Sigmoid colon (tissue), 6 donors: ENCODE measurements at regions not wholly inside any gene's neighbourhood (a gene's known extent, or its start where the extent isn't known, plus 50 kb on each side); places are given as distances from the start of the nearest gene placed in this dataset.

Experiments
- DNase-seq: peaks from one replicate; pipeline ENCODE4 v3.0.0-alpha.2; 2019
- H3K27ac ChIP-seq, 4 donors: fragments of 200-600 bp; sonication (generic); one replicate each; pipeline ENCODE4 v1.5.1; 2016 to 2019; ENCODE audit warnings: mild to moderate bottlenecking in 1 of 4
- H3K27me3 ChIP-seq, 3 donors: fragments of 200-600 bp; sonication (generic); one replicate each; pipeline ENCODE4 v1.5.1; 2019; ENCODE audit warnings: mild to moderate bottlenecking in 1 of 3
- H3K36me3 ChIP-seq, 4 donors: fragments of 200-600 bp; sonication (generic); one replicate each; pipeline ENCODE4 v1.5.1; 2016 to 2019
- H3K4me1 ChIP-seq, 4 donors: fragments of 200-600 bp; sonication (generic); one replicate each; pipeline ENCODE4 v1.5.1; 2017 to 2019
- H3K4me3 ChIP-seq, 4 donors: fragments of 200-600 bp; sonication (generic); one replicate each; pipeline ENCODE4 v1.5.1; 2017 to 2019; ENCODE audit warnings: mild to moderate bottlenecking in 2 of 4, moderate library complexity in 1 of 4
- H3K9me3 ChIP-seq, 4 donors: fragments of 200-600 bp in 3 of 4; sonication (generic) in 3 of 4; one replicate each; pipeline versions ENCODE4 v1.5.1 to v1.6.1; 2013 to 2019
- EP300 ChIP-seq, 4 donors: sonication (generic); formaldehyde crosslinking; IDR thresholded peaks; one replicate each; pipeline ENCODE4 v1.6.1; 2017; ENCODE audit warnings: antibody characterized with exemption in 4 of 4
- POLR2A ChIP-seq, 2 donors: fragments of 450-650 bp; IDR thresholded peaks; one replicate each; pipeline ENCODE4 v1.6.1; 2016; ENCODE audit warnings: antibody characterized with exemption in 2 of 2, mild to moderate bottlenecking in 2 of 2, moderate library complexity in 2 of 2
- POLR2AphosphoS5 ChIP-seq, 4 donors: sonication (generic); formaldehyde crosslinking; IDR thresholded peaks; one replicate each; pipeline ENCODE4 v1.6.1; 2017; ENCODE audit warnings: antibody characterized with exemption in 4 of 4
- WGBS, 2 donors: extraction: QIAGEN DNeasy Blood & Tissue Kit; methylation state at CpG; one replicate each; pipeline ENCODE4 v1.1.7; 2013; 5-methylcytosine and 5-hydroxymethylcytosine counted together
- intact Hi-C: fragments of 100-400 bp; cut with DNase I; formaldehyde crosslinking; loops from one replicate; pipeline ENCODE4 v1.15.1; 2023
- TF ChIP-seq, protein P1 (sequence below), 4 experiments: fragments of 450-650 bp in 3 of 4; fragments of 200-600 bp in 1 of 4; IDR thresholded peaks; one replicate each; pipeline ENCODE4 v1.5.1; 2016 to 2019; ENCODE audit warnings: antibody characterized with exemption in 4 of 4, mild to moderate bottlenecking in 3 of 4, moderate library complexity in 2 of 4
- donor health status: healthy with polysubstance abuse.
- donor health status: healthy.

- Histone ChIP-seq H3K27me3 (no peaks in the 10 kb centered on the region), H3K4me1 (no peaks in the 10 kb centered on the region), H3K27ac (no peak overlapping the region), H3K9me3 (peaks cover 0 to 2% (median 0%) of the 10 kb centered on the region in 4 donors), H3K36me3 (no peaks in the 10 kb centered on the region), H3K4me3 (no peak overlapping the region)
- 74 to 77% methylated on average over 7 of the region's 7 CpGs for WGBS, 2 donors
- intact Hi-C loops, result no loop called here
- DNase-seq, result no peak
- TF ChIP-seq POLR2A (IDR thresholded peaks at IDR 0.05), result no peak
- TF ChIP-seq, protein P1, sequence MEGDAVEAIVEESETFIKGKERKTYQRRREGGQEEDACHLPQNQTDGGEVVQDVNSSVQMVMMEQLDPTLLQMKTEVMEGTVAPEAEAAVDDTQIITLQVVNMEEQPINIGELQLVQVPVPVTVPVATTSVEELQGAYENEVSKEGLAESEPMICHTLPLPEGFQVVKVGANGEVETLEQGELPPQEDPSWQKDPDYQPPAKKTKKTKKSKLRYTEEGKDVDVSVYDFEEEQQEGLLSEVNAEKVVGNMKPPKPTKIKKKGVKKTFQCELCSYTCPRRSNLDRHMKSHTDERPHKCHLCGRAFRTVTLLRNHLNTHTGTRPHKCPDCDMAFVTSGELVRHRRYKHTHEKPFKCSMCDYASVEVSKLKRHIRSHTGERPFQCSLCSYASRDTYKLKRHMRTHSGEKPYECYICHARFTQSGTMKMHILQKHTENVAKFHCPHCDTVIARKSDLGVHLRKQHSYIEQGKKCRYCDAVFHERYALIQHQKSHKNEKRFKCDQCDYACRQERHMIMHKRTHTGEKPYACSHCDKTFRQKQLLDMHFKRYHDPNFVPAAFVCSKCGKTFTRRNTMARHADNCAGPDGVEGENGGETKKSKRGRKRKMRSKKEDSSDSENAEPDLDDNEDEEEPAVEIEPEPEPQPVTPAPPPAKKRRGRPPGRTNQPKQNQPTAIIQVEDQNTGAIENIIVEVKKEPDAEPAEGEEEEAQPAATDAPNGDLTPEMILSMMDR (IDR thresholded peaks at IDR 0.05), result no peak
Measured at GRCh38 chr7:46108272-46108671, 187.2 kb upstream of the IGFBP3 start.

- intact Hi-C loops, result no loop called here
- no peaks in the 10 kb centered on the region for H3K4me1 ChIP-seq
- H3K27me3 ChIP-seq, result no peaks in the 10 kb centered on the region
- no peak overlapping the region for H3K4me3 ChIP-seq
- H3K27ac ChIP-seq, result no peak overlapping the region
- no peak for DNase-seq
- no peaks in the 10 kb centered on the region for H3K36me3 ChIP-seq
- peaks cover 0 to 2% (median 0%) of the 10 kb centered on the region in 4 donors for H3K9me3 ChIP-seq
- 74 to 79% methylated on average over 7 of the region's 7 CpGs for WGBS, 2 donors
- TF ChIP-seq POLR2AphosphoS5 (IDR thresholded peaks at IDR 0.05) (no peak), EP300 (IDR thresholded peaks at IDR 0.05) (no peak), POLR2A (IDR thresholded peaks at IDR 0.05) (no peak)
- TF ChIP-seq, protein P1 (IDR thresholded peaks at IDR 0.05), result no peak
Measured at GRCh38 chr7:46107610-46108217, 186.6 kb upstream of the IGFBP3 start.

- intact Hi-C loops, result no loop called here
- Histone ChIP-seq H3K4me1 (no peaks in the 10 kb centered on the region), H3K36me3 (no peaks in the 10 kb centered on the region), H3K9me3 (peaks cover 0 to 2% (median 0%) of the 10 kb centered on the region in 4 donors), H3K4me3 (no peak overlapping the region), H3K27me3 (no peaks in the 10 kb centered on the region), H3K27ac (no peak overlapping the region)
- no peak for DNase-seq
- 78 to 90% methylated on average over 1 of the region's 1 CpG for WGBS, 2 donors
- TF ChIP-seq POLR2AphosphoS5 (IDR thresholded peaks at IDR 0.05) (no peak), EP300 (IDR thresholded peaks at IDR 0.05) (no peak), POLR2A (IDR thresholded peaks at IDR 0.05) (no peak)
- TF ChIP-seq, protein P1 (IDR thresholded peaks at IDR 0.05), result no peak
Measured at GRCh38 chr7:46100521-46100920, 179.4 kb upstream of the IGFBP3 start.

GRCh38 chr7:46099076-46099475 lies 178.0 kb upstream of the IGFBP3 start:
- Histone ChIP-seq H3K4me3 (no peak overlapping the region), H3K27ac (no peak overlapping the region), H3K9me3 (no peaks in the 10 kb centered on the region), H3K4me1 (no peaks in the 10 kb centered on the region), H3K27me3 (no peaks in the 10 kb centered on the region), H3K36me3 (no peaks in the 10 kb centered on the region)
- no peak for DNase-seq
- TF ChIP-seq, protein P1 (IDR thresholded peaks at IDR 0.05), result no peak
- TF ChIP-seq EP300 (IDR thresholded peaks at IDR 0.05), result no peak
- TF ChIP-seq POLR2A (IDR thresholded peaks at IDR 0.05), result no peak
- no peak for TF ChIP-seq POLR2AphosphoS5 (IDR thresholded peaks at IDR 0.05)
- intact Hi-C loops, result no loop called here
- 61 to 67% methylated on average over 1 of the region's 1 CpG for WGBS, 2 donors

DNA sequence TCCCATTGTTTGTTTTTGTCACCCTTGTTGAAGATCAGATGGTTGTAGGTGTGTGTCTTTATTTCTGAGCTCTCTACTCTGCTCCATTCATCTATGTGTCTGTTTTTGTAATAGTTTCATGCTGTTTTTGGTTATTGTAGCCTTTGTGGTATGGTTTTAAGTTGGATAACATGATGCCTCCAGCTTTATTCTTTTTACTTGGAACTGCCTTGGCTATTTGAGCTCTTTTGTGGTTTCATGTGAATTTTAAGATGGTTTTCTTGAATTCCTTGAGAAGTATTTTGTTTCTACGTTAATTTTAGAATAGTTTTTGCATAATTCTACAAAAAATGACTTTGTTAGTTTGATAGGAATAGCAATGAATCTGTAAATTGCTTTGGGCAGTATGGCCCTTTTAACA lies 170.0 kb upstream of the IGFBP3 start:
- Histone ChIP-seq H3K27ac (no peak overlapping the region), H3K4me1 (no peaks in the 10 kb centered on the region), H3K27me3 (no peaks in the 10 kb centered on the region), H3K36me3 (no peaks in the 10 kb centered on the region), H3K4me3 (no peak overlapping the region), H3K9me3 (no peaks in the 10 kb centered on the region)
- WGBS, 2 donors, result 20 to 69% methylated on average over 1 of the region's 1 CpG
- intact Hi-C loops, result no loop called here
- TF ChIP-seq POLR2AphosphoS5 (IDR thresholded peaks at IDR 0.05), result no peak
- no peak for TF ChIP-seq POLR2A (IDR thresholded peaks at IDR 0.05)
- no peak for TF ChIP-seq EP300 (IDR thresholded peaks at IDR 0.05)
- TF ChIP-seq, protein P1 (IDR thresholded peaks at IDR 0.05), result no peak
- DNase-seq, result no peak
